Keratinocyte (primary cell): ENCODE measurements at regions not wholly inside any gene's neighbourhood (a gene's known extent, or its start where the extent isn't known, plus 50 kb on each side); places are given as distances from the start of the nearest gene placed in this dataset.

Experiments
- DNase-seq: peaks from one replicate; pipeline ENCODE4 v3.0.0-alpha.2; 2011; ENCODE audit warnings: low read depth, missing footprints, low spot score
- FAIRE-seq: peaks from 2 replicates; lab custom pipeline; 2011; peaks lifted over from hg19 to GRCh38; lab: Jason Lieb, UNC
- H2AFZ ChIP-seq: 2 replicates; pipeline ENCODE4 v1.6.0; 2012; ENCODE audit warnings: low read length, control low read depth, inconsistent platforms; ENCODE audit not compliant: control insufficient read depth
- H3K27ac ChIP-seq: 2 replicates; pipeline ENCODE4 v1.5.1; 2011; ENCODE audit warnings: low read length; ENCODE audit not compliant: control insufficient read depth, insufficient read depth
- H3K27me3 ChIP-seq: 3 replicates; pipeline ENCODE4 v1.6.0; 2011; ENCODE audit warnings: low read length; ENCODE audit not compliant: control insufficient read depth, insufficient read depth; ENCODE audit errors: extremely low read depth
- H3K36me3 ChIP-seq, 2 experiments: 2 replicates in 1 of 2; 3 replicates in 1 of 2; pipeline ENCODE4 v1.5.1; 2011; ENCODE audit warnings: low read length in 2 of 2, mild to moderate bottlenecking in 1 of 2; ENCODE audit not compliant: control insufficient read depth in 2 of 2, insufficient read depth in 2 of 2; ENCODE audit errors: extremely low read depth in 1 of 2
- H3K4me1 ChIP-seq: 3 replicates; pipeline ENCODE4 v1.5.1; 2011; ENCODE audit warnings: low read length; ENCODE audit not compliant: control insufficient read depth, insufficient read depth; ENCODE audit errors: extremely low read depth
- H3K4me2 ChIP-seq: 3 replicates; pipeline ENCODE4 v1.6.0; 2011; ENCODE audit warnings: low read depth, low read length; ENCODE audit not compliant: control insufficient read depth, insufficient read depth; ENCODE audit errors: extremely low read depth
- H3K4me3 ChIP-seq, 3 experiments: fragments of 200-600 bp in 1 of 3; sonication (generic) in 1 of 3; 2 replicates in 2 of 3; 3 replicates in 1 of 3; pipeline ENCODE4 v1.5.1; 2011 to 2016; ENCODE audit warnings: low read length in 3 of 3, mild to moderate bottlenecking in 3 of 3, control low read depth in 2 of 3, inconsistent platforms in 1 of 3, low read depth in 1 of 3, mixed read lengths in 1 of 3, mixed run types in 1 of 3, moderate library complexity in 1 of 3; ENCODE audit not compliant: control insufficient read depth in 2 of 3, insufficient read depth in 2 of 3; ENCODE audit errors: extremely low read depth in 1 of 3
- H3K79me2 ChIP-seq: 2 replicates; pipeline ENCODE4 v1.6.0; 2012; ENCODE audit warnings: low read length; ENCODE audit not compliant: control insufficient read depth, insufficient read depth
- H3K9ac ChIP-seq: 3 replicates; pipeline ENCODE4 v1.6.0; 2011; ENCODE audit warnings: low read length; ENCODE audit not compliant: control insufficient read depth, insufficient read depth; ENCODE audit errors: extremely low read depth
- H3K9me1 ChIP-seq: 3 replicates; pipeline ENCODE4 v1.6.0; 2011; ENCODE audit warnings: low read length; ENCODE audit not compliant: control insufficient read depth, insufficient read depth; ENCODE audit errors: extremely low read depth
- H3K9me3 ChIP-seq: 2 replicates; pipeline ENCODE4 v1.5.1; 2012; ENCODE audit warnings: low read depth, low read length; ENCODE audit not compliant: control insufficient read depth
- H4K20me1 ChIP-seq: 3 replicates; pipeline ENCODE4 v1.6.0; 2011; ENCODE audit warnings: low read length; ENCODE audit not compliant: control insufficient read depth, insufficient read depth; ENCODE audit errors: extremely low read depth
- CTCF ChIP-seq, 3 experiments: IDR thresholded peaks in 1 of 3; conservative IDR thresholded peaks in 1 of 3; optimal IDR thresholded peaks in 1 of 3; 2 replicates in 2 of 3; 3 replicates in 1 of 3; pipeline versions ENCODE3 to v1.5.1; 2011; ENCODE audit warnings: low read length in 3 of 3, mild to moderate bottlenecking in 3 of 3, moderate library complexity in 2 of 3, control low read depth in 1 of 3, inconsistent platforms in 1 of 3; ENCODE audit not compliant: insufficient read depth in 2 of 3; ENCODE audit errors: extremely low read depth in 1 of 3
- EZH2 ChIP-seq: IDR thresholded peaks from one replicate; pipeline ENCODE4 v1.6.1; 2012; ENCODE audit warnings: inconsistent platforms, mild to moderate bottlenecking, low read length, moderate library complexity
- dilution Hi-C: fragments of 300-500 bp; cut with MboI; formaldehyde crosslinking; loops from one replicate; pipeline ENCODE4 v1.7.0; 2020; ENCODE audit warnings: low sequenced_read_pairs; ENCODE audit not compliant: extremely low pct_ligation_motif_present

GRCh38 chr7:42456756-42457276 lies 219.8 kb upstream of the GLI3 start:
- TF ChIP-seq EZH2 (no peak), CTCF (optimal IDR thresholded peaks at IDR 0.05 in 1 of 3, IDR thresholded peaks at IDR 0.05 in 1 of 3, conservative IDR thresholded peaks at IDR 0.05 in 1 of 3; ENCODE audit: extremely low read depth in 1 of 3, insufficient read depth in 2 of 3, low read length in 3 of 3) (no peak)
- dilution Hi-C loops, result no loop called here
- DNase-seq, result no peak
- no peaks in the 10 kb centered on the region for H3K79me2 ChIP-seq
- no peaks in the 10 kb centered on the region for H3K9me1 ChIP-seq
- H3K9ac ChIP-seq, result no peak overlapping the region
- no peaks in the 10 kb centered on the region for H3K9me3 ChIP-seq
- no peak for FAIRE-seq
- H3K4me3 ChIP-seq, result no peak overlapping the region
- H4K20me1 ChIP-seq, result no peaks in the 10 kb centered on the region
- H2AFZ ChIP-seq, result no peak overlapping the region
- H3K27me3 ChIP-seq, result peaks cover 8% of the 10 kb centered on the region
- no peaks in the 10 kb centered on the region for H3K4me1 ChIP-seq
- H3K36me3 ChIP-seq, result no peaks in the 10 kb centered on the region
- no peak overlapping the region for H3K4me2 ChIP-seq
- H3K27ac ChIP-seq, result no peak overlapping the region

- Histone ChIP-seq H3K9ac (no peak overlapping the region), H3K4me1 (no peaks in the 10 kb centered on the region), H3K27ac (no peak overlapping the region), H3K9me1 (no peaks in the 10 kb centered on the region), H3K4me3 (no peak overlapping the region), H2AFZ (no peak overlapping the region), H4K20me1 (no peaks in the 10 kb centered on the region), H3K27me3 (peaks cover 8% of the 10 kb centered on the region), H3K36me3 (no peaks in the 10 kb centered on the region), H3K9me3 (no peaks in the 10 kb centered on the region), H3K79me2 (no peaks in the 10 kb centered on the region), H3K4me2 (no peak overlapping the region)
- DNase-seq (no peak), FAIRE-seq (no peak)
- no peak for TF ChIP-seq CTCF (optimal IDR thresholded peaks at IDR 0.05 in 1 of 3, IDR thresholded peaks at IDR 0.05 in 1 of 3, conservative IDR thresholded peaks at IDR 0.05 in 1 of 3; ENCODE audit: extremely low read depth in 1 of 3, insufficient read depth in 2 of 3, low read length in 3 of 3)
- TF ChIP-seq EZH2, result no peak
- dilution Hi-C loops, result no loop called here
Observed at GRCh38 chr7:42456267-42456666, 219.3 kb upstream of the GLI3 start.
